ENCODE measurements at regions not wholly inside any gene's neighbourhood (a gene's known extent, or its start where the extent isn't known, plus 50 kb on each side); places are given as distances from the start of the nearest gene placed in this dataset.

DNA sequence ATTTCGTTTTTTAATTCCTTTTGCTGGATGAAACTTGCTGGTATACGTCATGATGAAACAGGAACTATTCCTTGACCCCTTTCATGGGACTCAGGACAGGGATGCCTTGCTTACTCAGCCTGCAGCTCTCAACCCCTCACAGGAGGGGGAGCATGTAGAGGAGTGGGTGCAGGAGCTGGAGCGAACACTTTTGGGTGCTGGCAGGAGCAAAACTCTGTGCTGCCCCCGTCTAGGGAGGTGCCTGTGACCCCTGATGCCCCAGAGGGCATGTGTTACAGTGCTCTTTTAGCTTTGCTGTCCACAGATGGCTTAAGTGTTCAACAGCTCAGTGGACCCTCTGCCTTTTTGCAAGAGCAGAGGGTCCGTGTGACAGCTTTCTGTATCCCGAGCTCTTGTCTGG lies 56.8 kb upstream of the TEX13C start:
- no peak for TF ChIP-seq CTCF (IDR thresholded peaks at IDR 0.05)
- no peak for TF ChIP-seq POLR2A (IDR thresholded peaks at IDR 0.05)
